ENCODE measurements at regions not wholly inside any gene's neighbourhood (a gene's known extent, or its start where the extent isn't known, plus 50 kb on each side); places are given as distances from the start of the nearest gene placed in this dataset.

- TF ChIP-seq TAF1 (IDR thresholded peaks at IDR 0.05; ENCODE audit: borderline replicate concordance, low read depth, low read length) (no peak), POLR2AphosphoS5 (IDR thresholded peaks at IDR 0.05; ENCODE audit: low read depth, low read length) (no peak), POLR2A (IDR thresholded peaks at IDR 0.05; ENCODE audit: low read depth, low read length) (no peak)
Measured at GRCh38 chr7:79930604-79931003, 204.0 kb upstream of the GNAI1 start.

Data from GM12892 (cell line).